HuH-7.5 (cell line): ENCODE measurements at regions not wholly inside any gene's neighbourhood (a gene's known extent, or its start where the extent isn't known, plus 50 kb on each side); places are given as distances from the start of the nearest gene placed in this dataset.

Source experiments
- DNase-seq: peaks from one replicate; pipeline ENCODE4 v3.0.0; 2011; ENCODE audit warnings: low spot score

GRCh38 chr12:114769634-114770033 lies 85.7 kb upstream of the TBX3 start:
- DNase-seq: no peak

- no peak for DNase-seq
These were observed 84.1 kb upstream of the TBX3 start for GRCh38 chr12:114767906-114768722.

GRCh38 chr12:114767084-114767760 lies 83.2 kb upstream of the TBX3 start:
- no peak for DNase-seq

GRCh38 chr12:114765960-114766691 lies 82.2 kb upstream of the TBX3 start:
- no peak for DNase-seq

- no peak for DNase-seq
These were observed 80.5 kb upstream of the TBX3 start for GRCh38 chr12:114764510-114764909.

- no peak for DNase-seq
These were observed 78.6 kb upstream of the TBX3 start for GRCh38 chr12:114762490-114763110.

- DNase-seq: no peak
These were observed 76.3 kb upstream of the TBX3 start for GRCh38 chr12:114760151-114760877.

GRCh38 chr12:114759635-114760034 lies 75.7 kb upstream of the TBX3 start:
- DNase-seq: no peak

- no peak for DNase-seq
These were observed 73.8 kb upstream of the TBX3 start for GRCh38 chr12:114757684-114758325.

GRCh38 chr12:114752217-114752616 lies 68.2 kb upstream of the TBX3 start:
- DNase-seq: no peak

- no peak for DNase-seq
These were observed 67.7 kb upstream of the TBX3 start for GRCh38 chr12:114751712-114752111.

- DNase-seq: no peak
These were observed 66.9 kb upstream of the TBX3 start for GRCh38 chr12:114750917-114751316.

GRCh38 chr12:114749065-114749464 lies 65.1 kb upstream of the TBX3 start:
- no peak for DNase-seq

- DNase-seq: no peak
These were observed 63.3 kb upstream of the TBX3 start for GRCh38 chr12:114747012-114747858.

- DNase-seq: no peak
These were observed 62.5 kb upstream of the TBX3 start for GRCh38 chr12:114746297-114747011.

GRCh38 chr12:114744691-114745090 lies 60.7 kb upstream of the TBX3 start:
- DNase-seq: no peak

- DNase-seq: no peak
These were observed 60.3 kb upstream of the TBX3 start for GRCh38 chr12:114744285-114744684.

GRCh38 chr12:114743799-114744198 lies 59.8 kb upstream of the TBX3 start:
- DNase-seq: no peak

- DNase-seq: no peak
These were observed 59.3 kb upstream of the TBX3 start for GRCh38 chr12:114743289-114743688.

GRCh38 chr12:114742363-114742762 lies 58.4 kb upstream of the TBX3 start:
- no peak for DNase-seq
